Astrocyte of the cerebellum (primary cell): ENCODE measurements at regions not wholly inside any gene's neighbourhood (a gene's known extent, or its start where the extent isn't known, plus 50 kb on each side); places are given as distances from the start of the nearest gene placed in this dataset.

Experiments used
- DNase-seq: peaks from one replicate; pipeline ENCODE4 v3.0.0-alpha.2; 2011; ENCODE audit warnings: low read depth
- H3K4me3 ChIP-seq: 2 replicates; pipeline ENCODE4 v1.5.1; 2011; ENCODE audit warnings: mild to moderate bottlenecking, low read depth, low read length, moderate library complexity
- in situ Hi-C: cut with HindIII; loops from 2 replicates; pipeline ENCODE4 v1.10.0; 2017; ENCODE audit warnings: low sequenced_read_pairs
- TF ChIP-seq, protein P1 (sequence below): IDR thresholded peaks from 2 replicates; pipeline ENCODE4 v1.5.1; 2012; ENCODE audit warnings: low read length, low read depth, moderate library complexity, mild to moderate bottlenecking; ENCODE audit errors: missing control alignments

DNA sequence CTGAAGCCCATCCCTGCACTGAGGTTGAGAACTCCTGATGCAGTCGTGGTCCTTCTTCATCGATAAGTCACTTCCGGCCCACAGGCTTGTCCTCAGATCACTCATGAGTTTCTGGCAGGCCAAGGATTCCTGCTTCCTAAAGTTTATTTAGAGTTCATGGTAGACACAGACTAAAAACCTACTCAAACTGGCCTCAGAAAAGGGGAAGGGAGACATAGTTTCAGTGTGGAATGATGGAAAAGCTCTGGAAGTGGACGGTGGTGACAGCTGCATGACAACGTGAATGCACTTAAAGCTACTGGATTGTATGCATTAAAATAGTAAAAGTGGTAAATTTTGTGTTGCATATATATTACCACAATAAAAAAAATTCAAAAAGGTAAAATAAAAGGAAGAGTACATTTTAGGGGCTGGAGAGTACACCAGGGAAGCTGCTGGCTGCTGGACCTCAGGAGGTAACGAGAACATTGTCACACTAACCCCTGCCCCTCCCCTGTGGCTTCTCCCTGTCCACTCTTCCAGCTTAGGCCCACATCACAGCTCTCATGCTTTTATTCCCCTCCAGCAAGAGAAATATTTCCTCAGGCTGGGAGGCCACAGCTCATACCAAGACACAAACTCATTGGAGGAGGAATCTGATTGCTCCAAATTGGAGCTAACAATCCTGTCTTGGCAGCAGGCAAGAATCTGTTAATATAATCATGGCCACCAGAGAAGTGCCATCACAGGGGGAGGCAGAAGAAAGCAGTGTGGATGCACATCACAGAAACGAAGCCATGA, 741.0 kb downstream of the UQCRFS1 start:
- TF ChIP-seq, protein P1, sequence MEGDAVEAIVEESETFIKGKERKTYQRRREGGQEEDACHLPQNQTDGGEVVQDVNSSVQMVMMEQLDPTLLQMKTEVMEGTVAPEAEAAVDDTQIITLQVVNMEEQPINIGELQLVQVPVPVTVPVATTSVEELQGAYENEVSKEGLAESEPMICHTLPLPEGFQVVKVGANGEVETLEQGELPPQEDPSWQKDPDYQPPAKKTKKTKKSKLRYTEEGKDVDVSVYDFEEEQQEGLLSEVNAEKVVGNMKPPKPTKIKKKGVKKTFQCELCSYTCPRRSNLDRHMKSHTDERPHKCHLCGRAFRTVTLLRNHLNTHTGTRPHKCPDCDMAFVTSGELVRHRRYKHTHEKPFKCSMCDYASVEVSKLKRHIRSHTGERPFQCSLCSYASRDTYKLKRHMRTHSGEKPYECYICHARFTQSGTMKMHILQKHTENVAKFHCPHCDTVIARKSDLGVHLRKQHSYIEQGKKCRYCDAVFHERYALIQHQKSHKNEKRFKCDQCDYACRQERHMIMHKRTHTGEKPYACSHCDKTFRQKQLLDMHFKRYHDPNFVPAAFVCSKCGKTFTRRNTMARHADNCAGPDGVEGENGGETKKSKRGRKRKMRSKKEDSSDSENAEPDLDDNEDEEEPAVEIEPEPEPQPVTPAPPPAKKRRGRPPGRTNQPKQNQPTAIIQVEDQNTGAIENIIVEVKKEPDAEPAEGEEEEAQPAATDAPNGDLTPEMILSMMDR, result no peak
- in situ Hi-C loops, result no loop called here
- no peak for DNase-seq
- no peak overlapping the region for H3K4me3 ChIP-seq

DNA sequence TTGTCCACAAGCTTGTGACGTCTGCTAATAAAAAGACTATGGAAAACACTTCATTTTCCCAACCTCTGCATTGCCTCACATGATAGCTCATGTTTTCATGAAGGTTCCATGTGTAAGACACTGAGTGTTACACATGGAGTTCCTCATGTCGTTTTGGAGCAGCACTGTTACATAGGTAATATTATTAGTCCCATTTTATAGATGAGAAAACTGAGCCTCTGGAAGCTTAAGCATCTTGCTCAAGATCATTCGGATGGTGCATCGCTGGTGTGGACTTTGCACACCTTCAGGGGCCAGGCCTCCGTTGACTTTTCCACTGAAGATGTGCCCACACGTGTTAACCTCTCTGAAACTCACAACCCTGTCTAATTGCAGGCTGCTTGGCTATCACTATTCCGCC, 743.4 kb downstream of the UQCRFS1 start:
- H3K4me3 ChIP-seq, result no peak overlapping the region
- DNase-seq, result no peak
- in situ Hi-C loops, result no loop called here
- TF ChIP-seq, protein P1, result no peak

DNA sequence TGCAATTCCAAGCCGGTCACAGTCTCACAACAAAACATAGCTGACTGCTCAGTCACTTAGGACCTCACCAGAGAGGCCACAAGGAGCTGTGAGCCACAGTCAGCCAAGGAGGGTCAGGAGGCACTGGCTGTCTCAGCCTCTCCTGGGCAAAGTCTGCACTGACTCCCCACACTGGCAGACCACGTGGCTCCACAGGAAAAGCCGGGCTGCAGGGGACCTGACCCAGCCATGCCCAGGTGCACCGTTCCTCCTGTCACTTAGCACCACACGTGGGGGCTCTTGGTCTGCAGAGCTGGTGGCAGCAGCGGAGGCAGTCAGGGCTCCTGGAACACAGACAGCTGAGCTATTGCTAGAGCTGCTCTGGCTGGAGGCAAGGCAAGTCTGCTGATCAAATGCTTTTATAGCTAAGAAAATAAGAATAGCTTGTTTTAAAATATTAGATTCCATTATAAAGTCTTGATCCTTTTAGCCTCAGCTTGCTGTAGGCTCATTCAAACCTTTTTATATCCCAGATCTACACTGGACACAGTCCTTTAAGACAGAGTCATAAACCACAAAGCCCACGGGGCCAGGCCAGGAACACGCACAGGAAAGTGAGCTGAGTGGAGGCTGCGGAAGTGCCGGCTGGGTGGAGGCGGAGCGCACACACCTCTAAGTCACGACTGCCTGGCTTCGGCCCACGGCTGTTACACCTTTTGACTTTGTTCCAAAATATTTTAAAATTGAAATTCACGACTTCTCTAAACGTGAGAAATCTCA, 744.1 kb downstream of the UQCRFS1 start:
- TF ChIP-seq, protein P1, result no peak
- no peak for DNase-seq
- in situ Hi-C loops, result no loop called here
- H3K4me3 ChIP-seq, result no peak overlapping the region

DNA sequence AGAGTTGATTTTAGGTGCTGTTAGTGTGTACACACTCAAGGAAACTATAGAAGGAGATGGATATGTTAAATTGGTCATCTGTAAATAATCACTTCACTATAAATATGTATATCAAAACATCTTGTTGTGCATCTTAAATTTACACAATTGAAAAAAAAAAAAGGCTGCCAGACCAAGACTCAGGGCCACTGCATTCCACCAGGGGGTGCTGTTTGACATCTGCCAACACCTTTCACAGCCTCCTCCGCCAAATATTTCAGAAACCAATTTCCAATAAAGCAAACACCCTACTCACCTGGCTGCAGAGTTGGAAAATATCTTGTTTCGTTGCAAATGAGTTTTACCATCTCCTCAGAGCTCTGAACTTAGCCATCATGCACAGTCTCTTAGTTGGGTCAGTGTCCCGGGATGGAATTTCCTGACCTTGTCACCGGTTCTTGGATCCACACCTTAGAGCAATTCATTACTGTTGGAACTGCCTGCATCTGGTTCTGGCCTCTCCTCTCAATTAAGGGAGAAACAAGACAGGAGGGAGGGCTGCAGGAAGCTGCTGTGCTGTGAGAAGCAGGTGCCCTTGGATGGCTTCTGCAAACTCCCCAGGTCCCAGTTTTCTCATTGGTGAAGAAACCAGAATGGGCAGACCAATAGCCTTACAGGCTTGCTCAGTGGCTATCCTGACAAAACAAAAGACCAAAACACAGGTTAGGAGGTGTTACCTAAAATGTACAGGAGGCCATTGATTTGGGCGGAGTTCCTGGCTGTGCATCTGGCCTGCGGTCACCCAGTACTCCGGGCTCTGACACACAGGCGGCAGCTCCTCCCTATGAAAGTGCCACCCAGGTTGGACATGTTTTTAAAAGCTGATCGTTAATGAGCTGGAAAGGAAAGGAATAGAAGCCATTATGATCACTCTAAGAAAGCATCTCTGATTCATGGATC, 746.6 kb downstream of the UQCRFS1 start:
- TF ChIP-seq, protein P1, result peak; percentile 88
- in situ Hi-C loops, result no loop called here
- DNase-seq, result peak; percentile 28
- no peak overlapping the region for H3K4me3 ChIP-seq

DNA sequence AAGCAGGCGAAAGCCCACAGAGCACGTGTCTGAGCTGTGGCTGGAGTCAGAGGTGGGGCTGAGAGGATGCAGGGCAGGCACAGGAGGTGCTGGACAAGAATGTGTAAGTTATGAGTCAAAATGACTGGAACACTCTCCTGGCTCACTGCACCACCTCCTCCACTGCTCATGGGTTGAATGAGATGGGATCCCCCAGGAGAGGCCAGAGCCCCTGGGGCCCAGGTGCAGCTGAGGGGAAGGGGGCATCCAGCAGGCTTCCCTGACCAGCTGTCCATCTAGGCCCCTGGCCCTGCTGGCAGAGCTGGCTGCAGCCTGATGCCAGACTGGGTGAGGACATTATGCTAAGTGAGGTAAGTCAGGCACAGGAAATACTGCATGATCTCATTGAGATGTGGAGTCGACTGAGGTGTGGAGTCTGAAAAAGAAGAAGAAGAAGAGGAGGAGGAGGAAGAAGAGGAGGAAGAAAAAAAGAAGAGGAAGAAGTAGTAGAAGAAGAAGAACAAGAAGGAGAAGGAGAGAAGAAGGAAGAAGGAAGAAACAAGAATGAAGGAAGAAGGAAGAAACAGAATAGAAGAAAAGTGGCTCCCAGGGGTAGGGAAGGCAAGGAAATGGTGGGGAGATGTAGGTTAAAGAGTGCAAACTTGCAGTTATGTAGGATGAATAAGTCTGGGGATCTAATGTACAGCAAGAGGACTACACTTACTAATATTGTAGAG, 747.4 kb downstream of the UQCRFS1 start:
- H3K4me3 ChIP-seq, result no peak overlapping the region
- in situ Hi-C loops, result no loop called here
- no peak for DNase-seq
- TF ChIP-seq, protein P1, result no peak
